ENCODE measurements at regions not wholly inside any gene's neighbourhood (a gene's known extent, or its start where the extent isn't known, plus 50 kb on each side); places are given as distances from the start of the nearest gene placed in this dataset.

GRCh38 chr12:58288190-58288589 lies 346.8 kb downstream of the ATP23 start:
- DNase-seq (no peak), ATAC-seq (ENCODE audit: poor library complexity) (peak; percentile 15)
- intact Hi-C loops (cut with DNase I), result no loop called here

GRCh38 chr12:58291106-58291505 lies 349.7 kb downstream of the ATP23 start:
- no peak for DNase-seq
- no peak for ATAC-seq (ENCODE audit: poor library complexity)
- intact Hi-C loops (cut with DNase I), result no loop called here

GRCh38 chr12:58293308-58293982 lies 352.1 kb downstream of the ATP23 start:
- intact Hi-C loops (cut with DNase I), result no loop called here
- no peak for DNase-seq
- no peak for ATAC-seq (ENCODE audit: poor library complexity)

- intact Hi-C loops (cut with DNase I), result no loop called here
- DNase-seq (no peak), ATAC-seq (ENCODE audit: poor library complexity) (no peak)
Observed at GRCh38 chr12:58295268-58295667, 353.9 kb downstream of the ATP23 start.

- DNase-seq (no peak), ATAC-seq (ENCODE audit: poor library complexity) (no peak)
- intact Hi-C loops (cut with DNase I), result no loop called here
Observed at GRCh38 chr12:58296863-58297262, 355.5 kb downstream of the ATP23 start.

DNA sequence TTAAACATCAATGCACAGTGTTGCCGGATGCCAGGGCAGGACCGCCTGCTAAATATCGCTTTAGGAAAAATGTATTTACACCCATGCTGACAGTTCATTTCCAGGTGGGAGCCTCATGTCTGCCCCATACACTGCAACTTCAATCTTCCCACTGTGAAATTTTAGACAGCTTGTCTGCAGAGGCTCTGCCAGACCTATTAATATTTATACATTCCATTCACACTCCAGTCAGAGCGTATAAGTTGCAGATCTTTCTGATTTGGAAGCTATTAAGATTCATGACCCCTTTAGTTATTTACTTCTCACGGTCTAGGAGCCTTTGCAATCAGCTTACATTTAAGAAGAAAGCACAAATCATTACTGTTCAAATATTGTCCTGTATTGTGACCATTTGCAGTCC lies 357.4 kb downstream of the ATP23 start:
- intact Hi-C loops (cut with DNase I), result no loop called here
- no peak for ATAC-seq (ENCODE audit: poor library complexity)
- no peak for DNase-seq

DNA sequence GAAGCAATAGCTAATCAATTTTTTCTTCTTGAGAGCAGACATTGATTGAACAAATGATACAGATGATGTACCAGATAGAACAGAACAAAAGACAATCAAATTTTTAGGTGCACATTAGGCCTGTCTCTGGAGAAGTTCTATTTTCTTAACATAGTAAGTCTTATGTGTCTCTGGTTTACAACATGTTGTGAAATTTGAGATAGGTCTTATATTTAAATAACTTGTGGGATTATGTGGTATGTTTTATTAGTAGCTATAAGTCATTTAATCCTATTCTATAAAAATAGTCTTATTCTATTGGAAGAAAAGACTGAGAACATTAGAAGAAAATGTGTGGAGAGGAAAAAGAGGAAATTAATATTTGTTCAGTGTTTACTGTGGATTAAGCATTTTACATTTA lies 358.0 kb downstream of the ATP23 start:
- no peak for DNase-seq
- no peak for ATAC-seq (ENCODE audit: poor library complexity)
- intact Hi-C loops (cut with DNase I), result no loop called here

DNA sequence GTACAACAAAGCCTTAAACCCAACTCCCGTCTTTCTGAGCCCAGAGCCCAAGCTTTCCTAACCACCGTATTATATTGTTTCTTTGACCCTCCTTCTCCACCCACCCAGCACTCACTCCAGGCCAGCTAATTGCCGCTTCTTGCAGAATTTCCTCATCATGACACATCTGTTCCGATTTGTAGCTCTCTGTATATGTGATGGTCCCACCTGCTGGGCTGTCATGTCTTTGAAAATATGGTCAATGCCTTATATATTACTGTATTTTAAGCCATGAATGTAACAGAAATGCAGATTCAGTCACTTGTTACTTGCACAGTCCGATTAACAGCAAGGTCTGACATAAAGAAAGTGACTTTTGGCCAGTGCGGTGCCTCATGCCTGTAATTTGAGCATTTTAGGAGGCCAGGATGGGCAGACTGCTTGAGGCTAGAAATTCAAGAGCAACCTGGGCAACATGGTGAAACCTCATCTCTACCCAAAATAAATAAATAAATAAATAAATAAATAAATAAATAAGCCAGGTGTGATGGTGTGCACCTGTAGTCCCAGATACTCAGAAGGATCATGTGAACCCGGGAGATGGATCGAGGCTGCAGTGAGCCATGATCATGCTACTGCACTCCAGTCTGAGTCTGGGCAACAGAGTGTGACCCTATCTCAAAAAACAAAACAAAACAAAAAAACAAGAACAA lies 359.8 kb downstream of the ATP23 start:
- ATAC-seq (ENCODE audit: poor library complexity) (no peak), DNase-seq (no peak)
- intact Hi-C loops (cut with DNase I), result no loop called here

- DNase-seq (no peak), ATAC-seq (ENCODE audit: poor library complexity) (no peak)
- intact Hi-C loops (cut with DNase I), result no loop called here
Observed at GRCh38 chr12:58301730-58302122, 360.4 kb downstream of the ATP23 start.

DNA sequence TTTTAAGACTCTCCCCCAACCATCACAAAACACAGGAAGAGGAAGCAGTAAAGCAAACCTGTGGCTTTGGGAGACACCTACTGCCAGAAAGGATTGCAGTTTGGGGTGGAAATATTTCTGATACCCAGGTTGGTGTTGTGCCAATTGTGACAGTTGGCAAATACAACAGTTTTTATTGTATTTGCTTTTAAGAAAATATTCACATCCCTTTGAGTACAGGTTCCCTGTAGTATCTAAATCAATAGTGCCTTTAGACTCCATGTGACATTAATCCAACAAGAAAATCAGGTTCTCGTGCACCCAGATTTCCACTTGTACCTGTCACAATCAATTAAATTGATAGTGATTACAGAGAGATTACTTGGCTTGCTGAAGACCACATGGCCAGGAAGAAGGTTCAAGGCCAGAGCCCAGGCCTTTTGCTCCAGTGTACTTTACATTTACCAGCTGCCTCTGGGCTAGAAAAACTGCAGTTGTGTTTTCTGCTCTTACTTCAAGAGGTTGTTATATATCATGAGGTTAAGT lies 361.2 kb downstream of the ATP23 start:
- no peak for ATAC-seq (ENCODE audit: poor library complexity)
- DNase-seq, result no peak
- intact Hi-C loops (cut with DNase I), result no loop called here

DNA sequence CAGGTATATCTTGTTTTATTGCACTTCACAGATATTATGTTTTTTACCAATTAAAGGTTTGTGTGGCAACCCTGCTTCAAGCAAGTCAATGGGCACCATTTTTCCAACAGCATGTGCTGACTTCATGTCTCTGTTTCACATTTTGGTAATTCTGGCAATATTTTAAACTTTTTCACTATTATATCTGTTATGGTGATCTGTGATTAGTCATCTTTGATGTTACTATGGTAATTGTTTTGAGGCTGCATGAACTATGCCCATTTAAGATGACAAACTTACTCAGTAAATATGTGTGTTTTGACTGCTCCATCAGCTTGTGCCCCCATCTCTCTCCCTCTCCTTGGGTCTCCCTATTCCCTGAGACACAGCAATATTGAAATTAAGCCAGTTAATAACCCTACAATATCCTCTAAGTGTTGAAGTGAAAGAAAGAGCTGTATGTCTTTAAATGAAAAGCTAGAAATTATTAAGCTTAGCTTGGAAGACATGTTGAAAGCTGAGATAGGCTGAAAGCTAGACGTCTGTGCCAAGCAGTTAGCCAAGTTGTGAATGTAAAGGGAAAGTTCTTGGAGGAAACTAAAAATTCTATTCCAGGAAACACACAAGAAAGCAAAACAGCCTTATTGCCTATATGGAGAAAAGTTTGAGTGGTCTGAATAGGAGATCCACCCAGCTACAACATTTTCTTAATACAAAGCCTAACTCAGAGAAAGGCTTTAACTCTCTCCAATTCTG lies 365.1 kb downstream of the ATP23 start:
- intact Hi-C loops (cut with DNase I), result no loop called here
- ATAC-seq (ENCODE audit: poor library complexity), result no peak

DNA sequence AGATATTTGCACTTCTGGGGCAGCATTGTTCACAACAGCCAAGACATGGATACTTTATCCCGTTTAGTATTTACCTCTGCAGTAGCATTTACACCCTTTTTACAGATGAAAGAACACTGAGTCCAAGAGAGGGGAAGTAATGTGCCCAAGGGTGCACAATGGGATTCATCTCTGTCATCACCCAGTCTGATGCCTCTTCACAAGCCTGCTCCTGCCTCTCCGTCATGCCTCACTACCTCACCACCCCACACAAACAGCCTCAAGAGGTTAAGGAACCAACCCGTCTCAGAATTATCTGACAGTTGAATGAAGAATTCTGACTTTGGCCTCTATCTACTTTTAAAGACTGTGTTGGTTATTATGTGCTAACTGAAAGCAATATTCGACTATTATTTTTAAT lies 368.4 kb downstream of the ATP23 start:
- intact Hi-C loops (cut with DNase I), result no loop called here
- DNase-seq (no peak), ATAC-seq (ENCODE audit: poor library complexity) (no peak)

More for the DNA sequence above, 365.1 kb downstream of the ATP23 start:
- DNase-seq, result no peak

- no peak for ATAC-seq (ENCODE audit: poor library complexity)
- intact Hi-C loops (cut with DNase I), result no loop called here
- no peak for DNase-seq
Observed at GRCh38 chr12:58310368-58310767, 369.0 kb downstream of the ATP23 start.

- no peak for DNase-seq
- intact Hi-C loops (cut with DNase I), result no loop called here
- no peak for ATAC-seq (ENCODE audit: poor library complexity)
Observed at GRCh38 chr12:58310809-58311622, 369.6 kb downstream of the ATP23 start.

- no peak for ATAC-seq (ENCODE audit: poor library complexity)
- intact Hi-C loops (cut with DNase I), result no loop called here
- no peak for DNase-seq
Observed at GRCh38 chr12:58313091-58313855, 371.9 kb downstream of the ATP23 start.

DNA sequence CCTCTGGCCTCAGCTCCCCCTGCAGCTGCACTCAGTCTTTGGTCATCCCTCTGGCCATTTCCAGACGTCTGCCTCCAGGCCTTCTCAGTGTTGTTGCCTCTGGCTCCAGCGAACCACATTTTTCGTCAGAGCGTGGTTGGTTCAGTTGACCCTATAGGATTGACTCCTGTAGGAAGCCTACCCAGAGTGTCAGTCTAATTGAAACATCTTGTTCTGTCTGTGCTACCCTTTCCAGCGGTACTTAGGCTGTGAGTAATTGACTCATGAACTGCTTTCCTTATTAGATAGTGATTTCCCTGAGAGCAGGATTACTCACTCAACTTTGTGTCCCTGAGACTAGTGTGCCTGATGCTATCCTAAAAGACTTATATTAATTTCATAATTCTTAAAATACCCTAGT lies 373.2 kb downstream of the ATP23 start:
- intact Hi-C loops (cut with DNase I), result no loop called here
- no peak for ATAC-seq (ENCODE audit: poor library complexity)

DNA sequence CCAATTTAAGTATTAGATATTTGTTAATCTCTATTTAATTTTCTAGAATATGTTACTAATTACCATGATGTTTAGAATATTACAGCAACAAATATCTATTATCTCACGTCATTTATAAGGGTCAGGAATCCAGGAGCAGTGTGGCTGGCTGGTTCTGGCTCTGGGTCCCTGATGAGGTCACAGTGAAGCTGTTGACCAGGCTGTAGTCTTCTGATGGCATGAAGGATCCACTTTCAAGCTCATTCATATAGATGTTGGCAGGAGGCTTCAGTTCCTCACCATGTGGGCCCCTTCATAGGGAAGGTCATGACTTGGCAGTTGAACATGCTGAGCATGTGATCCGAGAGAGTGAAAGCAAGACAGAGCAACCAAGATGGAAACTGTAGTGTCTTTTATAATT lies 375.6 kb downstream of the ATP23 start:
- no peak for DNase-seq
- intact Hi-C loops (cut with DNase I), result no loop called here
- no peak for ATAC-seq (ENCODE audit: poor library complexity)

More for the DNA sequence above, 373.2 kb downstream of the ATP23 start:
- no peak for DNase-seq

DNA sequence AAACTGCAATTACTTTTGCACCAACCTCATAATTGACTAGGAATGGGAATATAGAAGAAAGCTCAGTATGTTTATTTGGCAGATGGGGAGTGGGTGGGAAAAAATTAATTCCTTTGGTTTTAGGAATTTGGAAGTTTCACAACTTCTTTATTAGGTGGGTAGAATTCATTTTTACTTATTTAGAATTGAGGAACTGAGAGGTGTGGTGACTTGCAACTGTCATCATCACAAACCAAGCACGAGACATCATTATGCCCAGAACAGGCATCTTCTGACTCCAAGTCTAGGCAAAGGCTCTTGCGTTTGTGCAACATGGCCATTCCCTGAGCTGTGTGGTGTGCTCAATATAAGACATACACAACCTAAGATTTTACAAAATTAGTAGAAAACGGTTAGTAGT lies 380.0 kb downstream of the ATP23 start:
- DNase-seq (no peak), ATAC-seq (ENCODE audit: poor library complexity) (no peak)

More for the DNA sequence above, 380.0 kb downstream of the ATP23 start:
- intact Hi-C loops (cut with DNase I), result no loop called here

All from Right ventricle myocardium superior (tissue), 1 donor.